ENCODE measurements at regions not wholly inside any gene's neighbourhood (a gene's known extent, or its start where the extent isn't known, plus 50 kb on each side); places are given as distances from the start of the nearest gene placed in this dataset.

DNA sequence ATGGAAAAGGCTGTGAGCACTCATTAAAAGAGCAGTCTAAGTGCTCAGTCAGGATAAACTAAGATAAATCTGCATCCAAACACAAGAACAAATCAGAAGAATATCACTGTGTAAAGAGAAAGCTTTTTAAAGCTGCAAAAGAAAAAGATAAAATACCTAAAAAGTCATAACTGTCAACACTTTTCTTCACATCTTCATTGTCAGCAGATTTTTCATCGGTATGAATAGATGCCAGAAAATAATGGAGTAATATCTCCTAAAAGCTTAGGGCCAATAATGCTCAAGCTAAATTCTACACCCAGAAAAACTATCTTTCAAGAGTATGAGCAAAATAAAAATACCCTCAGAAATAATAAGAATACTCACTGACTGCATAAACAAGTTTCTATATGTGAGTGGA lies 54.0 kb upstream of the PALMD start:
- no TSS peak for BruUV-seq (replicated peaks)
- no peak for ATAC-seq
- CTCF ChIA-PET (ENCODE audit: low intra/inter-chr PET ratio, low total read pairs): no interaction called here
- no peak overlapping the region for H3K4me2 ChIP-seq (ENCODE audit: low read depth, low read length)
- H2AFZ ChIP-seq (ENCODE audit: low read length): no peak overlapping the region
- intact Hi-C loops (cut with micrococcal nuclease; ENCODE audit: unreplicated experiment) (no loop called here), in situ Hi-C loops (cut with HindIII; ENCODE audit: extremely low pct_ligation_motif_present, low pct_unique_long_range_greater_than_20kb) (no loop called here)
- H3K9ac ChIP-seq (ENCODE audit: insufficient read depth, low read depth, low read length): no peak overlapping the region
- DNase-seq (ENCODE audit: low spot score): no peak
- H3K36me3 ChIP-seq (replicated peaks in 1 of 2; ENCODE audit: control insufficient read depth in 1 of 2, insufficient read depth in 2 of 2, low read length in 2 of 2): no peaks in the 10 kb centered on the region
- H3K9me3 ChIP-seq (ENCODE audit: low read length): no peaks in the 10 kb centered on the region
- POLR2A ChIA-PET: no interaction called here
- H4K20me1 ChIP-seq (ENCODE audit: insufficient read depth, low read length): no peaks in the 10 kb centered on the region
- H3K4me3 ChIP-seq (replicated peaks in 1 of 3; ENCODE audit: insufficient read depth in 1 of 3, low read depth in 2 of 3, low read length in 3 of 3): no peak overlapping the region
- TF ChIP-seq MAFF (IDR thresholded peaks at IDR 0.05; ENCODE audit: low read depth, low read length) (peak; percentile 42; the same call in 1 of the 2 replicates), MAFK (conservative IDR thresholded peaks at IDR 0.05 in 1 of 2, IDR thresholded peaks at IDR 0.05 in 1 of 2; ENCODE audit: low read length in 2 of 2) (peak in 1 of 2 experiments; percentile 47; a peak in 3 of 4 replicates), ZBTB43 (CRISPR knock-in tag; conservative IDR thresholded peaks at IDR 0.05) (no peak), ZNF646 (CRISPR knock-in tag; IDR thresholded peaks at IDR 0.05) (no peak)
- no peaks in the 10 kb centered on the region for H3K27me3 ChIP-seq (ENCODE audit: control insufficient read depth in 1 of 2, insufficient read depth in 2 of 2, low read length in 2 of 2)
- H3K4me1 ChIP-seq (ENCODE audit: insufficient read depth, low read length): peaks cover 45% of the 10 kb centered on the region
- no peaks in the 10 kb centered on the region for H3K79me2 ChIP-seq (ENCODE audit: insufficient read depth, low read length)
- WGBS (ENCODE audit: low lambda C conversion rate): 96% methylated on average over 1 of the region's 1 CpG
- no peak for FAIRE-seq
- no peak overlapping the region for H3K27ac ChIP-seq (ENCODE audit: extremely low read length, insufficient read depth, low read length)
